HG03066 (cell line): ENCODE measurements at regions not wholly inside any gene's neighbourhood (a gene's known extent, or its start where the extent isn't known, plus 50 kb on each side); places are given as distances from the start of the nearest gene placed in this dataset.

Experiments
- ATAC-seq: cut with Tn5 transposase; IDR thresholded peaks from one replicate; pipeline ENCODE4 v1.9.1; 2021; ENCODE audit warnings: low read depth; ENCODE audit not compliant: unreplicated experiment

DNA sequence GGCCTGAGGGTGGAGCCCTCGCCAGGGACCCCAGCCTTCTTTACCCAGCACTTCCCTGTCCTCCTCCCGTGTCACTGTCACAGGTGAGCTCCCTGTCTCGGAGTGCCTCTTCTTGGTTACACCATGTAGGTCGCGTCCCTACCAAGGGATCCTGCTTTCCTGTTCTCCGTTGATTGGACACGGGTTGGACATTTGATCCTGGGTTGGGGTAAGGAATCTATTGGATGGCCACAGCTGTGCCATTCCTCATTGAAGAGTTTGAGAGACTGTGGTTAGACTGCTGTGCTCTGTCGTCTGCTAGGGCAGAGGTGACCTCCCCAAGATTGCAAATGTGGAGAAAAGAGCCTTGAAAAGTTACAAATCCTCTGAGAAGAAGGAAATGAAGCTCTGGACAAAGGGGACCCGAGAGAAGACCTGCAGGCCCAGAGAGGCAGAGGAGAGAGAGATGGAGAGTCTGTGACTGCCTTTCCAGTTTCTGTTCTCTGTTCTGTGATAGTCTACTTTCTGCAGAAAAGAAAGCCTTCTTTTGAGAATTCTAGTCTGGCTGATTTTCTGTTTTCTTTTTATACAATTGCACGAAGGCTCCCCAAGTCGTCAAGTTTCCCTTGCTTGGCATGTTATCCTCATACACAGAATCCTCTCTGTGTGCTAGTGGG is 325.7 kb upstream of the RGMA start:
- no peak for ATAC-seq

DNA sequence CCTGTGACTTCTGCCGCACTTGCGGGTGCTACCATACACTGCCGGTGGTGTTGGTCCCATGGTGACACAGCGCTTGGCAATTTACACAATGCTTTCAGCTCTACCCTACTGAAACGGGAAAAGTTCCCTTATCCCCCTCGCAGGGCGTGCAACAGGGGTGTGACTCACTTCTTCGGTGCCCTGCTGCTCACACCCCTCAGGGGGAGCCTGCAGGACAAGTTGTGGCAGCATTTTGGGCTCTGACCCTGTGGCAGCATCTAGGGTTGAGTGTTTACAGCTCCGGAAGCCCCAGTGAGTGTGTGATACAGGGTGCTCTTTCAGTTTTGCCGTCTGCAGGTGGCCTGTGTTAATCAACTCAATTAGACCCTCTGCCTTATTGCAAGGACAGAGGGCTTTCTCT is 324.7 kb upstream of the RGMA start:
- no peak for ATAC-seq

GRCh38 chr15:93399121-93399520 is 310.1 kb upstream of the RGMA start:
- no peak for ATAC-seq

- no peak for ATAC-seq
Observed at GRCh38 chr15:93389211-93389610, 300.2 kb upstream of the RGMA start.

- no peak for ATAC-seq
Observed at GRCh38 chr15:93384886-93385285, 295.9 kb upstream of the RGMA start.

GRCh38 chr15:93382200-93382820 is 293.3 kb upstream of the RGMA start:
- ATAC-seq, result no peak

- ATAC-seq, result no peak
Observed at GRCh38 chr15:93378558-93378957, 289.5 kb upstream of the RGMA start.

DNA sequence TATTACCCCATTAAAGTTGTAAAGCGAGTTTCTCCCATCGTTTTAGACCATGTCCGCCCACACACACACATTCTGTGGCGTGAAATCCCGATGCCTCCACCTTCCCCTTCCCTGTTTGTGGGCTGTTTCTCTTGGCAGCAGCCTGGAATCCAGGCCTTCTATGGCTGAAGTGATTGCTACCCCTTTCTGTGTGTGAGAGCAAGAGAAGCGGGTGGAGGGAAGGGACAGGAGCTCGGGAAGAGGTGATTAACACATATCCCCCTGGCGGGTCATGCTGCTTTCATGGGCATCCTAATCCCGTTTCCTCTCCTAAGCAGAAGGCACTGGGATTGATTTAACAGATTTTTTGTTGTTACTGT is 283.8 kb upstream of the RGMA start:
- no peak for ATAC-seq

DNA sequence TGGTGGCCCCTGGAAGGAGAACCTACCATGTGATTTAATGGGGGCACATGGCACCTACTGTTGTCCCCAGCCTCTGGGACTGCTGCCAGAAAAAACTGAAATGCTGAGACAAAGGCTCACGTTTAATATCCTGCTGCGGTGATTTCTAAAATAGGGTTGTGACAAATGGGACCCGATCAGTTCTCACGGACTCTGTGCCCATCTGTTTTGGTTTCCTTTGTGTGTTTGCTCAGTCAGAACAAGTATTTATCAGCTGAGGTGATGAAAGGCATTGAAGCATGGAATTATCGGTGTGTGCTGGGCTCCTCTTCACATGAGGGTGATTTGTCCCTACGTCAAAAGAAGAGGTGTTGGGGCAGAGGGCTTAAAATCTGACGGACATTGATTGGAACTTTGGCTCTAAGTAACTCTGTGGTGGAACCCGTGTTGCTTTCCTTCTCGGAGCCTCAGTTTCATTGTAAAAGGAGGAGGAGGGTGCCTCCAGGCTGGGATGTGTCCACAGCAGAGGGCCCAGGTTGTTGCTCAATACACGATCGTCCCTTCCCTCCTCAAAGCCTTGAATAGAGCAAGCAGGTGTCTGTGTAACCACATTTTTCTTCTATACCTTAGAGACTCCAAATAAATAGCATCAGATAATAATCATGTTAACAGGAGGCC is 283.3 kb upstream of the RGMA start:
- ATAC-seq, result no peak

GRCh38 chr15:93366387-93367100 is 277.5 kb upstream of the RGMA start:
- ATAC-seq, result no peak

GRCh38 chr15:93362821-93363220 is 273.8 kb upstream of the RGMA start:
- ATAC-seq, result no peak

DNA sequence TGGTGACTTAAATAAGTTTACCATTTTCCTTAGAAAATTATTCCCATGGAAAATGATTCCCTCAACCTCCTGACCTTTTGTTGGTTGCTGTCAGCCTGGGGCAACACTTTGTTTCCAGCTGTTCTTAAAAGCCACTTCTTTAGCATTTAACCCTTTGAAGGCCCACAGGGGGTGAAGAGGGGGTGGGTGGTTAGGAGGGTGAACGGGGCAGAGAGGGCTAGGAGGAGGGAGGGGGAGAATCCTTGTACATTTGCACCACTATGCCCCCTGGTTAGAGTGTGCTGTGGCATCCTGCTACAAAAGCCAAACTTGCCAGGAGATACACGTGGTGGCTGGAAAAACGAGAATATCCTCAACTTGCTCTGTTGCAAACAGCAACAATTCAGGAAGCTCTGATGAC is 273.2 kb upstream of the RGMA start:
- ATAC-seq, result no peak

GRCh38 chr15:93361703-93362102 is 272.7 kb upstream of the RGMA start:
- no peak for ATAC-seq

GRCh38 chr15:93360976-93361375 is 272.0 kb upstream of the RGMA start:
- ATAC-seq, result no peak

- ATAC-seq, result no peak
Observed at GRCh38 chr15:93360318-93360717, 271.3 kb upstream of the RGMA start.

GRCh38 chr15:93359425-93360131 is 270.6 kb upstream of the RGMA start:
- no peak for ATAC-seq

DNA sequence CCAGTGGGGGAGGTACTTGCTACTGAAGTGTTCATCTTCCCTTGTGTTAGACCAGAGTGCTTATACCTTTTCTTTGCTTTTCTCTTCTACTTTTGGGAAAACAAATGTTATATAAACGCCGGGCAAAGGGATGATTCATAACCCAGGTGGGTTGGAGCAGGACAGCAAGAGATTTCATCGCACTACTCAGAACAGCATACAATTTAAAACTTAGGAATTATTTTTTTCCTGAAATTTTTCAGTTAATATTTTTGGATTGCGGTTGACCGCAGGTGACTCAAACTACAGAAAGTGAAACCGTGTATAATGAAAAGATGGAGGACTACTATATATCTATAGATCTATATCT is 270.0 kb upstream of the RGMA start:
- ATAC-seq, result no peak

DNA sequence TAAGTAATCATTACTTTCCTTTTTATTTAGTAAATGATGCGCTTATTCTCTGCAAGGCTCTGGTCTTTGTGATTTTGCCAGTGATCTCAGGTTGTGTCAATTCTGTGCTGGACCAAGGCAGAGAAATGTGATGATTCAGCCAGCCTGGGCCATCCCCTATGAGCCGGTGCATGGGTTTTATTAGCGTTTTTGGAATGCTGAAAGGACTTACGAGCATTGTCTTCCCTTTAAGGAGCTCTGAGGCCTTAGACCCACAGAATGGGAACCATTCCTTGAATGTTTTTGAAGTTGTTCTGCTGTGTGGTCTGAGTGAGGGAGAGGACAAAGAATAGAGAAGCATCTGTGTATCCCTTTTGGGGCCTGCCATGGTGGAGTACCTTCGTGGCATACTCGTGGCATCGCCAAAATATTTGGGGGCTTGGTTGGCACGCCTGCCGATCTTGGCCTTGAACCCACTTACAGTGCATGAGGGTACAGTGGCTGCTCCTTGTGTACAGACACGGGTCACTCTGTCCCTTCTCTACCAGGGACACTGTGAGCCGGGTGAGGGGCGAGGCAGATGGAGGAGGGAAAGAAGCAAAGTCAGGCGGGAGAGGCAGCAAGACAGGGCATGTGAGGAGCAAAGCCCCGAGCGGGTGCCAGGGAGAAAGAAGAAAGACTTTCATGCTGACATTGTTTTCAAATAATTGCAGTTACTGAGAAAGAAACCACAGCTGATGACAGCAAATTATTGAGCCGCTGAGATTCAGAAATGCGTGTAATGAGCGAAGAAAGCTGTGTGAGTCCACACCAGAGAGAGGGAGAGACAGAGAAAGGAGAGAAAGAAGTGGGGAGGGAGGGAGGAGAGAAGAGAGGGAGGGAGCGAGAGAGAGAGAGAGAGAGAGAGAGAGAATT is 269.4 kb upstream of the RGMA start:
- no peak for ATAC-seq

DNA sequence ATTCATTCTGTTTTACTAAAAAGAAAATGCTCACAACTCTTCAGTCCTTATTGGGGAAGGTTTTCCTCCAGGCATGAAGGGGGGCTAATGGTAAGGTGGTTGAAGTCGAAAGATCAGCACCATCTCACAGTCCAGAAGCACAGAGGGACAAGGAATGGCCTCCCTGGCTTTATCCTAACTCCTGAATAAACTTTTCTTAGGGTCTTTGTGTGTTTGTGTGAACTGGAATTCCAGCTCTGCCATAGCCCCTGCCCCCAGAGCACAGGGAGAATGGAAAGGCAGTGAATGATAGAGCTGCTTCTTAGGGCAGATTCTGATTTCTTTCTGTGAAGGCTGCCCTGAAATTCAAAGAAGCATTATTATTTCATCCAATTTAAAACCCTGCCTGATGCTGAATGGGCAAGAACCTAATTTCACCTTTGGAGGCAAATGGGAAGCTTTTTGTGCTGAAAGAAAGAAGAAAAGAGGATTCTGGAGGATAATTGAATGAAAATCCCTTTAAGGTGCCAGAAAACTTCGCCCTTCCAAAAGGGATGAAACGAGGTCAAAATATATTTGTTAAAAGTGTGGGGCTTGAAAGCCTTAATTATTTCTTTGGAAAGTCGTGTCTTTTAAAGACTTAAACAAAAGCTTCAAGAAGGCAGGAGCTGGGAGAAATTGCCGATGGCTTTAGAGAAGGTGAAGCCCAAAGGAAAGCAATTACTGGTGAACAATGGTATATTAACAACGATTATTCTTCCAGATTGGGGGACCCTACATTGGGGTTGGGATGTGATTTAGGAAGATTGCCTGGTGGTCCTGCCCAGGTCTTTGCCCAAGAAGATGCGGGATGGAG is 259.9 kb upstream of the RGMA start:
- no peak for ATAC-seq
